ENCODE measurements at regions not wholly inside any gene's neighbourhood (a gene's known extent, or its start where the extent isn't known, plus 50 kb on each side); places are given as distances from the start of the nearest gene placed in this dataset.

DNA sequence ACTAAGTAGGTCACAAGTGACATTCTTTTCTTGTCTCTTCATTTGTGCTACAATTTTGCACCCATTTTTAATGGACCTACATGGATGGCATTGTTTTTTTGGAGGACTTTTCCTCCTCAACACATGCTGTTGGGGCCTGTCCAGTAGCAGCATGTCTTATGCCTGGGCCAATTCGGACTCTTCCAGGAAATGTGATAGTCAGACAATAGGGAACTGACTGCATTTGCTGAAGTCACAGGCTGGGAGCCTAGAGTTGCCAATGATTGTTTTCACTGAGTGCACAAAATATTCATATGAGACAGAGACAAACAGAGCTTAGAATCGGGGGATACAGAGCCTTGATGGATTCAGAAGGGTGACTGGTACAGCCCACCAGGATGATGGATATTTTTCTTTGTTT is 867.3 kb upstream of the GOT2 start:
- TF ChIP-seq CTCF (IDR thresholded peaks at IDR 0.05): no peak
- no peak for TF ChIP-seq EP300 (IDR thresholded peaks at IDR 0.05)
- no peak for TF ChIP-seq POLR2AphosphoS5 (IDR thresholded peaks at IDR 0.05)
- no peak for TF ChIP-seq POLR2A (IDR thresholded peaks at IDR 0.05)
